ENCODE measurements at regions not wholly inside any gene's neighbourhood (a gene's known extent, or its start where the extent isn't known, plus 50 kb on each side); places are given as distances from the start of the nearest gene placed in this dataset.
"Not testable (repeated sequence)": the region's sequence is repeated elsewhere in the genome, so short reads cannot be mapped to it uniquely, and the experiment has no call there.

GRCh38 chr5:116859666-116860320 lies 285.2 kb upstream of the SEMA6A start:
- H4K20me1 ChIP-seq (ENCODE audit: insufficient read depth, low read length), result no peaks in the 10 kb centered on the region
- DNase-seq, result no peak
- no peaks in the 10 kb centered on the region for H3K79me2 ChIP-seq (ENCODE audit: low read length)
- no peaks in the 10 kb centered on the region for H3K9me2 ChIP-seq (replicated peaks; ENCODE audit: insufficient read depth, low read length)
- TF ChIP-seq EZH2phosphoT487 (IDR thresholded peaks at IDR 0.05; ENCODE audit: low read length), result no peak
- TF ChIP-seq CTCF (IDR thresholded peaks at IDR 0.05; ENCODE audit: low read length), result no peak
- TF ChIP-seq EZH2 (optimal IDR thresholded peaks at IDR 0.05; ENCODE audit: low read depth, low read length), result no peak
- no peaks in the 10 kb centered on the region for H3F3A ChIP-seq (ENCODE audit: insufficient read depth, low read length)
- no peaks in the 10 kb centered on the region for H3K9me3 ChIP-seq (replicated peaks; ENCODE audit: insufficient read depth, low read length)
- H2AFZ ChIP-seq (ENCODE audit: low read length), result no peak overlapping the region
- H3K36me3 ChIP-seq (replicated peaks; ENCODE audit: insufficient read depth, low read length), result no peaks in the 10 kb centered on the region
- no peak overlapping the region for H3K4me2 ChIP-seq (ENCODE audit: low read depth, low read length)
- H3K9ac ChIP-seq (ENCODE audit: low read length), result no peak overlapping the region
- H3K27ac ChIP-seq (ENCODE audit: low read length), result no peak overlapping the region
- no peak overlapping the region for H3K4me3 ChIP-seq (ENCODE audit: low read length)
- no peaks in the 10 kb centered on the region for H3K4me1 ChIP-seq (ENCODE audit: low read length)
- H3K27me3 ChIP-seq (replicated peaks; ENCODE audit: insufficient read depth, low read length), result no peaks in the 10 kb centered on the region

- Histone ChIP-seq H4K20me1 (ENCODE audit: insufficient read depth, low read length) (no peaks in the 10 kb centered on the region), H3K9ac (ENCODE audit: low read length) (no peak overlapping the region), H3K27ac (ENCODE audit: low read length) (no peak overlapping the region), H3K4me1 (ENCODE audit: low read length) (no peaks in the 10 kb centered on the region), H3F3A (ENCODE audit: insufficient read depth, low read length) (no peaks in the 10 kb centered on the region), H2AFZ (ENCODE audit: low read length) (no peak overlapping the region), H3K9me2 (replicated peaks; ENCODE audit: insufficient read depth, low read length) (no peaks in the 10 kb centered on the region), H3K9me3 (replicated peaks; ENCODE audit: insufficient read depth, low read length) (no peaks in the 10 kb centered on the region), H3K79me2 (ENCODE audit: low read length) (no peaks in the 10 kb centered on the region), H3K4me2 (ENCODE audit: low read depth, low read length) (no peak overlapping the region), H3K27me3 (replicated peaks; ENCODE audit: insufficient read depth, low read length) (no peaks in the 10 kb centered on the region), H3K36me3 (replicated peaks; ENCODE audit: insufficient read depth, low read length) (no peaks in the 10 kb centered on the region), H3K4me3 (ENCODE audit: low read length) (no peak overlapping the region)
- TF ChIP-seq EZH2phosphoT487 (IDR thresholded peaks at IDR 0.05; ENCODE audit: low read length), result no peak
- TF ChIP-seq CTCF (IDR thresholded peaks at IDR 0.05; ENCODE audit: low read length), result no peak
- TF ChIP-seq EZH2 (optimal IDR thresholded peaks at IDR 0.05; ENCODE audit: low read depth, low read length), result no peak
- no peak for DNase-seq
These were observed 284.2 kb upstream of the SEMA6A start for GRCh38 chr5:116858705-116859333.

GRCh38 chr5:116858020-116858419 lies 283.4 kb upstream of the SEMA6A start:
- H3K9me2 ChIP-seq (replicated peaks; ENCODE audit: insufficient read depth, low read length); H2AFZ ChIP-seq (ENCODE audit: low read length); DNase-seq; H3K4me3 ChIP-seq (ENCODE audit: low read length); H3K4me1 ChIP-seq (ENCODE audit: low read length); H3K36me3 ChIP-seq (replicated peaks; ENCODE audit: insufficient read depth, low read length); H3F3A ChIP-seq (ENCODE audit: insufficient read depth, low read length); H3K9me3 ChIP-seq (replicated peaks; ENCODE audit: insufficient read depth, low read length); H3K79me2 ChIP-seq (ENCODE audit: low read length); H4K20me1 ChIP-seq (ENCODE audit: insufficient read depth, low read length); H3K27me3 ChIP-seq (replicated peaks; ENCODE audit: insufficient read depth, low read length); H3K27ac ChIP-seq (ENCODE audit: low read length); H3K9ac ChIP-seq (ENCODE audit: low read length); H3K4me2 ChIP-seq (ENCODE audit: low read depth, low read length): not testable (repeated sequence)

GRCh38 chr5:116856271-116856670 lies 281.6 kb upstream of the SEMA6A start:
- no peak for DNase-seq
- H3K79me2 ChIP-seq (ENCODE audit: low read length), result no peaks in the 10 kb centered on the region
- TF ChIP-seq CTCF (IDR thresholded peaks at IDR 0.05; ENCODE audit: low read length) (no peak), EZH2 (optimal IDR thresholded peaks at IDR 0.05; ENCODE audit: low read depth, low read length) (no peak), EZH2phosphoT487 (IDR thresholded peaks at IDR 0.05; ENCODE audit: low read length) (no peak)
- H3K9ac ChIP-seq (ENCODE audit: low read length), result no peak overlapping the region
- no peak overlapping the region for H3K4me3 ChIP-seq (ENCODE audit: low read length)
- no peaks in the 10 kb centered on the region for H4K20me1 ChIP-seq (ENCODE audit: insufficient read depth, low read length)
- H3K9me2 ChIP-seq (replicated peaks; ENCODE audit: insufficient read depth, low read length), result no peaks in the 10 kb centered on the region
- H3K4me2 ChIP-seq (ENCODE audit: low read depth, low read length), result no peak overlapping the region
- H3K4me1 ChIP-seq (ENCODE audit: low read length), result no peaks in the 10 kb centered on the region
- H3F3A ChIP-seq (ENCODE audit: insufficient read depth, low read length), result no peaks in the 10 kb centered on the region
- no peaks in the 10 kb centered on the region for H3K36me3 ChIP-seq (replicated peaks; ENCODE audit: insufficient read depth, low read length)
- H2AFZ ChIP-seq (ENCODE audit: low read length), result no peak overlapping the region
- H3K27me3 ChIP-seq (replicated peaks; ENCODE audit: insufficient read depth, low read length), result no peaks in the 10 kb centered on the region
- no peak overlapping the region for H3K27ac ChIP-seq (ENCODE audit: low read length)
- no peaks in the 10 kb centered on the region for H3K9me3 ChIP-seq (replicated peaks; ENCODE audit: insufficient read depth, low read length)
